OCI-LY1 (cell line): ENCODE measurements at regions not wholly inside any gene's neighbourhood (a gene's known extent, or its start where the extent isn't known, plus 50 kb on each side); places are given as distances from the start of the nearest gene placed in this dataset.

ENCODE experiments used
- H2AFZ ChIP-seq: fragments of 200-600 bp; sonication (generic), shearing (Covaris generic); 2 replicates; pipeline ENCODE4 v1.6.0; 2014; ENCODE audit warnings: antibody characterized with exemption, mild to moderate bottlenecking, low read length
- H3F3A ChIP-seq: fragments of 200-600 bp; sonication (generic), shearing (Covaris generic); 2 replicates; pipeline ENCODE4 v1.6.0; 2014; ENCODE audit warnings: mild to moderate bottlenecking, antibody characterized with exemption, low read length, moderate library complexity; ENCODE audit not compliant: insufficient read depth
- H3K27ac ChIP-seq: fragments of 200-600 bp; sonication (generic); 2 replicates; pipeline ENCODE4 v1.5.1; 2014; ENCODE audit warnings: low read length, mixed run types, mild to moderate bottlenecking, low read depth; ENCODE audit not compliant: poor library complexity, severe bottlenecking
- H3K27me3 ChIP-seq: fragments of 200-600 bp; sonication (generic); 2 replicates; pipeline ENCODE4 v1.6.0; 2014; ENCODE audit warnings: antibody characterized with exemption, mild to moderate bottlenecking, low read length, moderate library complexity; ENCODE audit not compliant: insufficient read depth
- H3K36me3 ChIP-seq: fragments of 200-600 bp; sonication (generic); 2 replicates; pipeline ENCODE4 v1.6.1; 2014; ENCODE audit warnings: mild to moderate bottlenecking, antibody characterized with exemption, low read length, moderate library complexity, mixed read lengths; ENCODE audit not compliant: insufficient read depth
- H3K4me1 ChIP-seq: fragments of 200-600 bp; sonication (generic); 2 replicates; pipeline ENCODE4 v1.5.1; 2014; ENCODE audit warnings: mild to moderate bottlenecking, low read length, moderate library complexity; ENCODE audit not compliant: insufficient read depth, severe bottlenecking
- H3K4me2 ChIP-seq: fragments of 200-600 bp; sonication (generic), shearing (Covaris generic); 2 replicates; pipeline ENCODE4 v1.6.1; 2014; ENCODE audit warnings: low read length
- H3K4me3 ChIP-seq: fragments of 200-600 bp; sonication (generic); 2 replicates; pipeline ENCODE4 v1.5.1; 2014; ENCODE audit warnings: low read length, low read depth, mild to moderate bottlenecking, mixed read lengths; ENCODE audit not compliant: poor library complexity, severe bottlenecking
- H3K79me2 ChIP-seq: fragments of 200-600 bp; shearing (Covaris generic); 2 replicates; pipeline ENCODE4 v1.6.1; 2016; ENCODE audit warnings: mixed run types, low read length, mixed read lengths; ENCODE audit not compliant: insufficient read depth
- H3K9ac ChIP-seq: fragments of 200-600 bp; sonication (generic), shearing (Covaris generic); 2 replicates; pipeline ENCODE4 v1.6.1; 2014; ENCODE audit warnings: mild to moderate bottlenecking, low read length, mixed read lengths
- H3K9me2 ChIP-seq: fragments of 200-600 bp; sonication (generic), shearing (Covaris generic); 2 replicates; pipeline ENCODE4 v1.6.1; 2014; ENCODE audit warnings: low read depth, mild to moderate bottlenecking, low read length, mixed read lengths
- H3K9me3 ChIP-seq: fragments of 200-600 bp; shearing (Covaris generic); 2 replicates; pipeline ENCODE4 v1.6.1; 2014; ENCODE audit warnings: low read length, mixed read lengths
- H4K20me1 ChIP-seq: fragments of 200-600 bp; sonication (generic), shearing (Covaris generic); 2 replicates; pipeline ENCODE4 v1.6.0; 2016; ENCODE audit warnings: mild to moderate bottlenecking, low read length; ENCODE audit not compliant: insufficient read depth
- CTCF ChIP-seq: fragments of 200-600 bp; sonication (generic), shearing (Covaris generic); IDR thresholded peaks from 2 replicates; pipeline ENCODE4 v1.5.1; 2017; ENCODE audit warnings: mild to moderate bottlenecking, antibody characterized with exemption, low read length, moderate library complexity, mixed read lengths
- EZH2 ChIP-seq: fragments of 200-600 bp; sonication (generic), shearing (Covaris generic); IDR thresholded peaks from 2 replicates; pipeline ENCODE4 v1.8.0; 2017; ENCODE audit warnings: borderline replicate concordance, mixed run types, mild to moderate bottlenecking, antibody characterized with exemption, low read length, moderate library complexity, mixed read lengths

GRCh38 chr21:24222676-24223075 lies 1384.6 kb downstream of the MRPL39 start:
- H3K36me3 ChIP-seq = no peaks in the 10 kb centered on the region
- H3K4me2 ChIP-seq = no peak overlapping the region
- no peaks in the 10 kb centered on the region for H3F3A ChIP-seq
- H3K9me3 ChIP-seq = no peaks in the 10 kb centered on the region
- H3K9me2 ChIP-seq = no peaks in the 10 kb centered on the region
- H3K27me3 ChIP-seq = no peaks in the 10 kb centered on the region
- no peaks in the 10 kb centered on the region for H3K79me2 ChIP-seq
- H3K9ac ChIP-seq = no peak overlapping the region
- H3K4me1 ChIP-seq = no peaks in the 10 kb centered on the region
- no peak overlapping the region for H2AFZ ChIP-seq
- H4K20me1 ChIP-seq = no peaks in the 10 kb centered on the region
- TF ChIP-seq CTCF (no peak), EZH2 (no peak)
- no peak overlapping the region for H3K4me3 ChIP-seq
- H3K27ac ChIP-seq = no peak overlapping the region

GRCh38 chr21:24220446-24220845 lies 1386.8 kb downstream of the MRPL39 start:
- H3K4me2 ChIP-seq = no peak overlapping the region
- TF ChIP-seq CTCF (no peak), EZH2 (no peak)
- no peak overlapping the region for H3K27ac ChIP-seq
- H3K4me1 ChIP-seq = no peaks in the 10 kb centered on the region
- no peaks in the 10 kb centered on the region for H4K20me1 ChIP-seq
- H2AFZ ChIP-seq = no peak overlapping the region
- H3K4me3 ChIP-seq = no peak overlapping the region
- no peaks in the 10 kb centered on the region for H3K36me3 ChIP-seq
- H3K9me3 ChIP-seq = no peaks in the 10 kb centered on the region
- H3K9me2 ChIP-seq = no peaks in the 10 kb centered on the region
- no peak overlapping the region for H3K9ac ChIP-seq
- no peaks in the 10 kb centered on the region for H3K27me3 ChIP-seq
- no peaks in the 10 kb centered on the region for H3K79me2 ChIP-seq
- H3F3A ChIP-seq = no peaks in the 10 kb centered on the region

- Histone ChIP-seq H3K36me3 (no peaks in the 10 kb centered on the region), H3F3A (no peaks in the 10 kb centered on the region), H3K27ac (no peak overlapping the region), H3K9me2 (no peaks in the 10 kb centered on the region), H3K79me2 (no peaks in the 10 kb centered on the region), H3K27me3 (no peaks in the 10 kb centered on the region), H3K4me1 (no peaks in the 10 kb centered on the region), H4K20me1 (no peaks in the 10 kb centered on the region), H2AFZ (no peak overlapping the region), H3K4me2 (no peak overlapping the region), H3K4me3 (no peak overlapping the region), H3K9ac (no peak overlapping the region), H3K9me3 (no peaks in the 10 kb centered on the region)
- TF ChIP-seq EZH2 = no peak
- TF ChIP-seq CTCF = no peak
Observed at GRCh38 chr21:24217151-24217550, 1390.1 kb downstream of the MRPL39 start.
